GM21619 (cell line): ENCODE measurements at regions not wholly inside any gene's neighbourhood (a gene's known extent, or its start where the extent isn't known, plus 50 kb on each side); places are given as distances from the start of the nearest gene placed in this dataset.
A peak's percentile ranks its signal among the peaks of the same experiment; 100 is the strongest.

Experiments used
- ATAC-seq: cut with Tn5 transposase; IDR thresholded peaks from one replicate; pipeline ENCODE4 v1.9.1; 2021; ENCODE audit not compliant: unreplicated experiment

DNA sequence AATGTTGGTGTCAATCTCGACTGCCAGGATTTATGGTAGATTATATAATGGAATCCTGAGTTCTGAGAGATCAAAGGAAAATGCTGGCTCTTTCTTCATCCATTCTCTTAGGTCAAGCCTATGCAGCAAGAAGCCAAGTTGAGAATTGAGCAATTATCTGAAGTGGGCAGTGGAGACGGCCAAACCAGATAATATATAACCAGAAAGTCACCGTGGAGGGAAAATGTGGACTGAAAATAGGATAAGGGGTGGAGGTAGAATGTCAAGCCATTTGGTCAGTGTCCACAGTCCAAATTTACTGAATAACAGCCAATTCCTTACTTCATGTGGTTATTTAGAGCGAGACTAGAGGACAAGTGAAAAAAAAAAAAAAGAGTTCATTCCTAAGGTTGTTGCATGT is 107.8 kb upstream of the ESR1 start:
- ATAC-seq, result no peak

GRCh38 chr6:151701911-151702562 is 105.4 kb upstream of the ESR1 start:
- peak; percentile 80 for ATAC-seq

GRCh38 chr6:151702851-151703658 is 104.4 kb upstream of the ESR1 start:
- peak; percentile 53 for ATAC-seq

DNA sequence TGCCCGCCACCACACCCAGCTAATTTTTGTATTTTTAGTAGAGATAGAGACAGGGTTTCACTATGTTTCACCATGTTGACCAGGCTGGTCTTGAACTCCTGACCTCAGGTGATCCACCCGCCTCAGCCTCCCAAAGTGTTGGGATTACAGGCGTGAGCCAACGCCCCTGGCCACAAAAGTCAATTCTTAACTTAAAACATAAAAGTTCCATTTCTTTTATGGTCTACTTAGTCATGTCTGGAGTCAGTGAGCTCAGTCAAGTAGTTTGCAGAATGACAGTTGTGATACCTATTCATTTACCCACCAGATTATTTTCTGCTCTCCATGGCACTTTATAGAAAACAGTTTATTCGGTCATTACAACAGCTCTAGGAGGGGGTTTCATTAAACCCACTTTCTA is 103.1 kb upstream of the ESR1 start:
- no peak for ATAC-seq

- no peak for ATAC-seq
Observed at GRCh38 chr6:151705993-151706733, 101.3 kb upstream of the ESR1 start.

DNA sequence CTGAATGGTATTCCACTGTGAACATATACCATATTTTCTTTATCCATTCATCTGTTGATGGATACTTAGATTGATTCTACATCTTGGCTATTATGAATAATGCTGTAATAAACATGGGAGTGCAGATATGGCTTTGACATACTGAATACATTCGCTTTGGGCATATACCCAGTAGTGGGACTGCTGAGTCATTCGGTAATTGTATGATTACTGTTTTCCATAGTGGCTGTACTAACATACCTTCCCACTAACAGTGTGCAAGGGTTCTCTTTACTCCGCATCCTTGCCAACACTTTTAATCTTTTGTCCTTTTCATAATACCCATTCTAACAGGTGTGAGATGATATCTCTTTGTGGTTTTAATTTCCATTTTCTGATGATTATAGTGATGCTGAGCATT is 98.2 kb upstream of the ESR1 start:
- no peak for ATAC-seq

- ATAC-seq, result no peak
Observed at GRCh38 chr6:151716526-151716932, 91.0 kb upstream of the ESR1 start.

DNA sequence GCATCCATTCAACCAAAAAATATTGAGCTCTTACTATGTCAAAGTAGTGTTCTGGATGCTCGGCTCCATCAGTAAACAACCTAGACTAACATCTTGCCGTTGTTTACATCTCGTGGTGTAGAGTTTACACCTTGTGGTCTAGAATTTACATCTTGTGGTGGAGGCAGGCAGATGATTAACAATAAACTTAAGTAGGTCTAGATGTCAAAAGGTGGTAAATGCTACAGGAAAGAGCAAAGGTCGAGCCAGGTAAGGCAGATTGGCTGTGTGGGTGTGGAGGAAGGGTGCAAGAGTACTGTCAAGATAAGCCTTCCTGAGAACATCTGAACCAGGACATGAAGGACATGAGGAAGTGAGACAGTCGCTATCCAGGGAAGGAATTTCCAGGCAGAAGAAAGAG is 88.4 kb upstream of the ESR1 start:
- no peak for ATAC-seq

GRCh38 chr6:151721146-151721545 is 86.3 kb upstream of the ESR1 start:
- ATAC-seq, result no peak

DNA sequence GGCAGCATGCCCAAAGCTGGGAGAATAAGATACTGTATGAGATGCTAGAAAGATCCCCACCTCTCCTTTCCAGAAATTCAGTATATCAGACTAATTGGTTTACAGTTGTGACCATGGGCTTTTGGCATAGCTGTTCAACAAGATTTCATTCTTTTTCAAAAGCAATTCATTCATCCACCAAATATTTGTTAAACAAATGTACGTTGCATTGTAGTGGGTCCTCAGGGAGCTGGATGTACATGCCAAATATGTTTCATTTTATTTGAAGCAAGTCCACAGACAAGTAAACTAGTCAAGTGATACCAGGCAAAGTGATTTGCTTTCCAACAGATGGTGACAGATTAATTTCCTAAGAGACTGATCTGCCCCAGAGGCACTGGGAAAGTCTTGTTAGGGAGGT is 85.8 kb upstream of the ESR1 start:
- no peak for ATAC-seq

DNA sequence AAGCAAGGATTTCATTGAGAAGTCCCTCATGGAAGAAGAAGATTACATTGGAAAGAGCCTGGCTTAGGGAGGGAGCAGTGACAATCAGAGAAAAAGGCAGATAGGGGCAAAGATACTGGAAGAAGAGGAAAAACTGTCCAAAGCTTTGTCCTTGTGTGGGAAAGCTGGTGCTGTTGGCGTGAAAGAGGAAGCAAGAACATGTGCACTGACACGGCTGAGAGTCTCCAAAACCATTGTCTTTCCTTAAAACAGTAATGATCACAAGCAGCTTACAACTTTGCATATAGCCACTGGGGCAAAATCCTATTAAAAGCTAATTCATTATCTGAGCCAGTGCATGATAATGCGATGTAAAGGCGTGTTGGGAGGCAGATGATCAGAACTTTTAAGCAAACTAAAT is 85.1 kb upstream of the ESR1 start:
- ATAC-seq, result no peak

DNA sequence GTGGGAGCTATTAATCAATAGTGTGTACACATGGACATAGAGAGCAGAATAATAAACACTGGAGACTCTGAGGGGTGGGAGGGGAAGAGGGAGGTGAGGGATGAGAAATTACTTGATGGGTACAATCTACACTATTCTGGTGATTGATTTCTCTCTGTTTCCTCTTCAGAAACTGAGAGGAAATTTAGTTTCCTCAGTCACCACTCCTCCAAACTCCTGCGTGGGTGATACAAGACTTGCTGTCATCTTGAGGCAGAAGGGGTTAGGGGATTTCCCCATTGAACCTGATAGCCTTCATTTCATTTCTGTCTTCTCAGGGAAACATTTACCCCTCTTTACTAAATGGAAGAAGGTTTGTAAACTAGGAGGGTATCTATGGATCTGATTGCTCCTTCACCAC is 84.3 kb upstream of the ESR1 start:
- ATAC-seq, result peak; percentile 78

DNA sequence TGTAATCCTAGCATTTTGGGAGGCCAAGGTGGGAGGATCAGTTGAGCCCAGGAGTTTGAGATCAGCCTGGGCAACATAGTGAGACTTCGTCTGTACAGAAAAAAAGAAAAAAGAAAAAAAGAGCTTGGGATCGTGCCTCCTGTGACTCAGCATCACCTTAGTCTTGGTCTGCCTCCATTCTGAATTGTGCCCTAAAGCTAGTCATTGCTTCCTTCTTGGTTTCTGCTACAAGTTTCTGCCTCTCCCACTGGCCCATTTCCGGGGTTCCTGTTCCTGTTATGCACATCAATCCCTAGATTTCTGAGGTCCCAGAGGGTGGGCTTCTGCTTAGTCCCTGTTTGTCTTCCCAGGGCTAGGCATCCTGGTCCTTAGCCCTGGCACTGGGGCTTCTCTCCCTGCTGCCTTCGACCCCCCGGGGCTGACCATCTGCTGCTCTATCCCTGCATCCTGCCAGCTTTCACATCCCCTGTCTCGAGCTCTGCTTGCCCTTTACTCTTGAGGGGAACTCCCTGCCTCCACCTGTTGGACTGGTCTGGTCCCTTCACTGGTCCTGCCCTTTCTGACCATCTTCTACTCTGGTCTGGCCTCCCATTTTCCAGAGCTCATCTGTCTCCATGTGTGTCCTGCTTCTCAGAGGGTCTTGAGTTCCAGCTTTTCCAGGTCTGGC is 77.5 kb upstream of the ESR1 start:
- ATAC-seq, result no peak

GRCh38 chr6:151730496-151730870 is 77.0 kb upstream of the ESR1 start:
- ATAC-seq, result no peak

DNA sequence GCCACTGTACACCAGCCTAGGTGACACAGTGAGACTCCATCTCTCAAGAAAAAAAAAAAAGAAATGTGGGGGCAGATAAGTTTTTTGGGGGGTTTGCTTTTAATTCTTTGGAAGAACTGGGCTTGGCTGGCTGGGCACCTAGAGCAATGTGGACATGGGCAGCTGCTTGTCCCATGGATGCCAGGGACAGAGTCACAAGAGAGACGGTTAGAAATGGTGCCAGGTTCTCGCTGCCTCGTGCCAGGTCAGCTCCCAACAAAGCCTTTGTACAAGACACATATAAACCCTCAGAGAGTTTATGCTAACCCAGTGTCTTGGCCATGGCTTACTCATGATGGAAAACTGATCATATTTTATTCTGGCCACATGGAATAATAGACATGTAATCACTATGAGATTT is 76.2 kb upstream of the ESR1 start:
- no peak for ATAC-seq

- ATAC-seq, result no peak
Observed at GRCh38 chr6:151733680-151734320, 73.7 kb upstream of the ESR1 start.

GRCh38 chr6:151738267-151738666 is 69.2 kb upstream of the ESR1 start:
- no peak for ATAC-seq

DNA sequence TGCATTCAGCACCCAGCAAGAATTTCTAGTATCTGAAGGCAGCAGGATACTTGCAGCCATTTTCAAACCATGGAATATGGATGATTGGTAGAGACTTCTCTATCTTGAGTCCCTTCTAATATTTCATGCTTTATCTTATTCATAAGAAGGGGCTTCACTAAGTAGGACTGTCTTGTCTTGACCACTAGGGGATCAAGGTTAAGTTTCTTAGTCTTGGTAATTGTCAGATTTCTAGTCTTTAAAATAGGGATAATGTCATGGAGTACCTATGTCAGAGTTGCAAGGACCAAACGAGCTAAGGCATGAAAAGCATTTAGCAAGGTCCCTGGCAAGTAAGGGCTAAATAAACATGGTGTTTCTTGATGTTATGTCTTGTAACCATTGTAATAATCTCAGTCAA is 68.5 kb upstream of the ESR1 start:
- no peak for ATAC-seq

GRCh38 chr6:151740820-151741219 is 66.7 kb upstream of the ESR1 start:
- ATAC-seq, result no peak

DNA sequence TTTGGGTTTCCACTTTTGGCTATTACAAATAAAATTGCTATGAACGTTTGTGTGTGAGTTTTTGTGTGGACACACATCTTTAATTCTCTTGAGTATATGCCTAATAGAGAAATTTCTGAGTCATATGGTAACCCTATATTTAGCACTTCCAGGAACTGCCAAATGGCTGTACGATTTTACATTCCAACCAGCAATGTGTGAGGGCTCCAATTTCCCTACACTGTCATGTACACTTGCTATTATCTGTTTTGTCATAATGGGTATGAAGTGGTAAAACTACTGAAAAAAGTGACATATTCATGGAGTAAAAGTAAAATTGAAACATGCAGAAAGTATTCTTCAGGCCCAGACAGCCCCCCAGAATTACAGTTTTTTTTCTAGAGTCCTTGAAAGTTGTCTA is 59.6 kb upstream of the ESR1 start:
- no peak for ATAC-seq

GRCh38 chr6:151749341-151749740 is 58.1 kb upstream of the ESR1 start:
- ATAC-seq, result no peak
